B cell (primary cell): ENCODE measurements at regions not wholly inside any gene's neighbourhood (a gene's known extent, or its start where the extent isn't known, plus 50 kb on each side); places are given as distances from the start of the nearest gene placed in this dataset.

ENCODE experiments used
- ATAC-seq: fragments of 200-7000 bp; cut with Tn5 transposase; one replicate; pipeline ENCODE4 v1.10.0; 2021; ENCODE audit warnings: low read depth, mild to moderate bottlenecking, moderate number of reproducible peaks, moderate library complexity
- CTCF ChIA-PET: fragments of 350-600 bp; sonication (Branson Sonifier 250); formaldehyde crosslinking; loops from one replicate; lab custom pipeline; 2021; ENCODE audit warnings: antibody characterized with exemption, inconsistent platforms; lab: Charles Lee
- POLR2A ChIA-PET: fragments of 350-600 bp; sonication (Branson Sonifier 250); formaldehyde crosslinking; loops from one replicate; lab custom pipeline; 2021; ENCODE audit warnings: antibody characterized with exemption; lab: Charles Lee
- DNase-seq: peaks from one replicate; pipeline ENCODE4 v3.0.0; 2013
- H2AFZ ChIP-seq: 2 replicates; pipeline ENCODE4 v1.6.1; 2012; ENCODE audit warnings: mild to moderate bottlenecking, low read depth, low read length; ENCODE audit not compliant: insufficient read depth, poor library complexity, severe bottlenecking
- H3K27ac ChIP-seq, 2 donors: 1 replicate in 1 of 2; 2 replicates in 1 of 2; pipeline ENCODE4 v1.5.1; 2012 to 2013; ENCODE audit warnings: low read length in 2 of 2, mild to moderate bottlenecking in 2 of 2, moderate library complexity in 1 of 2
- H3K27me3 ChIP-seq, 4 experiments: fragments of 200-600 bp in 1 of 4; sonication (generic) in 1 of 4; replicated peaks in 1 of 4; 1 replicate in 2 of 4; 2 replicates in 2 of 4; pipeline versions ENCODE4 v1.6.1 to v1.7.0; 2013 to 2016; ENCODE audit warnings: low read length in 3 of 4, mild to moderate bottlenecking in 2 of 4, mixed read lengths in 1 of 4, moderate library complexity in 1 of 4; ENCODE audit not compliant: insufficient read depth in 4 of 4, control insufficient read depth in 3 of 4; ENCODE audit errors: control extremely low read depth in 1 of 4
- H3K36me3 ChIP-seq, 2 experiments: replicated peaks in 1 of 2; 1 replicate in 1 of 2; 2 replicates in 1 of 2; pipeline versions ENCODE4 v1.6.1 to v1.7.1; 2013; ENCODE audit warnings: low read length in 1 of 2; ENCODE audit not compliant: insufficient read depth in 2 of 2, control insufficient read depth in 1 of 2; ENCODE audit errors: control extremely low read depth in 1 of 2, extremely low read depth in 1 of 2
- H3K4me1 ChIP-seq, 2 donors: fragments of 200-600 bp in 1 of 2; sonication (generic) in 1 of 2; 1 replicate in 1 of 2; 2 replicates in 1 of 2; pipeline versions ENCODE4 v1.5.1 to v1.6.1; 2013 to 2017; ENCODE audit warnings: low read length in 2 of 2; ENCODE audit not compliant: control insufficient read depth in 2 of 2, insufficient read depth in 2 of 2
- H3K4me2 ChIP-seq: replicated peaks from 2 replicates; pipeline ENCODE3; 2012; ENCODE audit warnings: mild to moderate bottlenecking, low read depth, low read length; ENCODE audit not compliant: poor library complexity, severe bottlenecking
- H3K4me3 ChIP-seq, 5 experiments: fragments of 200-600 bp in 1 of 5; sonication (generic) in 1 of 5; 1 replicate in 3 of 5; 2 replicates in 2 of 5; pipeline versions ENCODE4 v1.5.1 to v1.7.0; 2011 to 2016; ENCODE audit warnings: low read length in 4 of 5, mild to moderate bottlenecking in 4 of 5, low read depth in 2 of 5, control low read depth in 1 of 5, moderate library complexity in 1 of 5; ENCODE audit not compliant: insufficient read depth in 1 of 5; ENCODE audit errors: control extremely low read depth in 1 of 5, extremely low read depth in 1 of 5
- H3K79me2 ChIP-seq: fragments of 200-600 bp; sonication (generic); one replicate; pipeline ENCODE4 v1.6.0; 2016; ENCODE audit warnings: low read length; ENCODE audit not compliant: control insufficient read depth, insufficient read depth
- H3K9ac ChIP-seq: fragments of 200-600 bp; sonication (generic); 2 replicates; pipeline ENCODE4 v1.6.1; 2017; ENCODE audit warnings: mild to moderate bottlenecking, low read length, moderate library complexity
- H3K9me3 ChIP-seq, 3 donors: one replicate each; pipeline versions ENCODE4 v1.6.1 to v1.7.1; 2013; ENCODE audit warnings: low read length in 2 of 3; ENCODE audit not compliant: control insufficient read depth in 2 of 3, insufficient read depth in 1 of 3; ENCODE audit errors: control extremely low read depth in 1 of 3
- H4K20me1 ChIP-seq: 2 replicates; pipeline ENCODE4 v1.6.0; 2012; ENCODE audit warnings: mild to moderate bottlenecking, low read length; ENCODE audit not compliant: insufficient read depth, control insufficient read depth, poor library complexity, severe bottlenecking
- H3K27ac Mint-ChIP-seq: one replicate; pipeline ENCODE4 v1.8.0; 2021; ENCODE audit warnings: mixed read lengths
- H3K27me3 Mint-ChIP-seq: one replicate; pipeline ENCODE4 v1.8.0; 2021; ENCODE audit warnings: mixed read lengths
- H3K4me1 Mint-ChIP-seq: one replicate; pipeline ENCODE4 v1.8.0; 2021; ENCODE audit warnings: mixed read lengths
- H3K4me3 Mint-ChIP-seq: one replicate; pipeline ENCODE4 v1.8.0; 2021; ENCODE audit warnings: mixed read lengths
- H3K9me3 Mint-ChIP-seq: one replicate; pipeline ENCODE4 v1.8.0; 2022; ENCODE audit warnings: mixed read lengths; ENCODE audit not compliant: insufficient read depth
- EZH2 ChIP-seq: IDR thresholded peaks from 2 replicates; pipeline ENCODE4 v1.6.1; 2012; ENCODE audit warnings: borderline replicate concordance, low read depth, mild to moderate bottlenecking, moderate library complexity, low read length; ENCODE audit not compliant: insufficient read depth, poor library complexity, severe bottlenecking
- WGBS: methylation state at CpG from one replicate; pipeline ENCODE4 v1.1.5; 2013; ENCODE audit warnings: missing lambda C conversion rate; ENCODE audit not compliant: insufficient coverage; 5-methylcytosine and 5-hydroxymethylcytosine counted together
- intact Hi-C: fragments of 100-400 bp; cut with micrococcal nuclease; formaldehyde crosslinking; loops from one replicate; pipeline ENCODE4 v1.10.0; 2022
- TF ChIP-seq, protein P1 (sequence below): fragments of 200-600 bp; IDR thresholded peaks from one replicate; pipeline ENCODE4 v1.8.0; 2022; ENCODE audit warnings: antibody characterized with exemption, mild to moderate bottlenecking

DNA sequence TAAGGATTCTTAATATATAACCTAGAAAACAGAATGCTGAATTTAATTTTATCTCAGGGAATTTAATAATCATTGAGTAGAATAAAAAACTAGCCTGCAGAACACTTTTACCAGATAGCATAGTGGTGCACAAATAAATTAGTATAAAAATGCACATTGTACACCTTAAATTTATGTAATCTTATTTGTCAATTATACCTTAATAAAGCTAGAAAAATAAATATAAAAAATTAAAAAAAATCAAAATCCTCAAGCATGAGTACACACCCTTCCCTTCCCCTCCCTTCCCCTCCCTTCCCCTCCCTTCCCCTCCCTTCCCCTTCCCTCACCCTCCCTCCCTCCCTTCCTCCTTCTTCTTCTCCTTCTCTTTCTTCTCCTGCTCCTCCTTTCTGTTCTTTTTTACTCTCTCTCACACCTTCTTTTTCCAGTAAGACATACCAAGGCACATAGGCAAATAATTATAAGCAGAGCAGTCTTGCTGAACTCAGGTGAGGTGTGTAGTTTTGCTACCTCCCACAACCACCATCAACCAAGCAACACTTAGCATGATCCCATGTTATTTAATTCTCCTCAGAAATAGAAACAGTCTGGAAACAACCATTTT lies 1395.0 kb downstream of the ZPLD1 start:
- Histone ChIP-seq H3K36me3 (no peaks in the 10 kb centered on the region), H3K9me3 (peaks cover 0 to 1% (median 0%) of the 10 kb centered on the region in 3 donors), H3K27ac (no peak overlapping the region), H3K79me2 (no peaks in the 10 kb centered on the region), H3K4me2 (no peak overlapping the region), H3K27me3 (no peaks in the 10 kb centered on the region), H2AFZ (no peak overlapping the region), H4K20me1 (no peaks in the 10 kb centered on the region), H3K4me3 (no peak overlapping the region), H3K9ac (no peak overlapping the region), H3K4me1 (no peaks in the 10 kb centered on the region)
- ATAC-seq = no peak
- Mint-ChIP-seq H3K4me1 (no peaks in the 10 kb centered on the region), H3K27ac (no peak overlapping the region), H3K9me3 (peaks cover 4% of the 10 kb centered on the region), H3K4me3 (no peak overlapping the region), H3K27me3 (no peaks in the 10 kb centered on the region)
- POLR2A ChIA-PET = no interaction called here
- intact Hi-C loops = no loop called here
- DNase-seq = no peak
- TF ChIP-seq, protein P1, sequence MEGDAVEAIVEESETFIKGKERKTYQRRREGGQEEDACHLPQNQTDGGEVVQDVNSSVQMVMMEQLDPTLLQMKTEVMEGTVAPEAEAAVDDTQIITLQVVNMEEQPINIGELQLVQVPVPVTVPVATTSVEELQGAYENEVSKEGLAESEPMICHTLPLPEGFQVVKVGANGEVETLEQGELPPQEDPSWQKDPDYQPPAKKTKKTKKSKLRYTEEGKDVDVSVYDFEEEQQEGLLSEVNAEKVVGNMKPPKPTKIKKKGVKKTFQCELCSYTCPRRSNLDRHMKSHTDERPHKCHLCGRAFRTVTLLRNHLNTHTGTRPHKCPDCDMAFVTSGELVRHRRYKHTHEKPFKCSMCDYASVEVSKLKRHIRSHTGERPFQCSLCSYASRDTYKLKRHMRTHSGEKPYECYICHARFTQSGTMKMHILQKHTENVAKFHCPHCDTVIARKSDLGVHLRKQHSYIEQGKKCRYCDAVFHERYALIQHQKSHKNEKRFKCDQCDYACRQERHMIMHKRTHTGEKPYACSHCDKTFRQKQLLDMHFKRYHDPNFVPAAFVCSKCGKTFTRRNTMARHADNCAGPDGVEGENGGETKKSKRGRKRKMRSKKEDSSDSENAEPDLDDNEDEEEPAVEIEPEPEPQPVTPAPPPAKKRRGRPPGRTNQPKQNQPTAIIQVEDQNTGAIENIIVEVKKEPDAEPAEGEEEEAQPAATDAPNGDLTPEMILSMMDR = no peak
- no peak for TF ChIP-seq EZH2
- CTCF ChIA-PET = no interaction called here

DNA sequence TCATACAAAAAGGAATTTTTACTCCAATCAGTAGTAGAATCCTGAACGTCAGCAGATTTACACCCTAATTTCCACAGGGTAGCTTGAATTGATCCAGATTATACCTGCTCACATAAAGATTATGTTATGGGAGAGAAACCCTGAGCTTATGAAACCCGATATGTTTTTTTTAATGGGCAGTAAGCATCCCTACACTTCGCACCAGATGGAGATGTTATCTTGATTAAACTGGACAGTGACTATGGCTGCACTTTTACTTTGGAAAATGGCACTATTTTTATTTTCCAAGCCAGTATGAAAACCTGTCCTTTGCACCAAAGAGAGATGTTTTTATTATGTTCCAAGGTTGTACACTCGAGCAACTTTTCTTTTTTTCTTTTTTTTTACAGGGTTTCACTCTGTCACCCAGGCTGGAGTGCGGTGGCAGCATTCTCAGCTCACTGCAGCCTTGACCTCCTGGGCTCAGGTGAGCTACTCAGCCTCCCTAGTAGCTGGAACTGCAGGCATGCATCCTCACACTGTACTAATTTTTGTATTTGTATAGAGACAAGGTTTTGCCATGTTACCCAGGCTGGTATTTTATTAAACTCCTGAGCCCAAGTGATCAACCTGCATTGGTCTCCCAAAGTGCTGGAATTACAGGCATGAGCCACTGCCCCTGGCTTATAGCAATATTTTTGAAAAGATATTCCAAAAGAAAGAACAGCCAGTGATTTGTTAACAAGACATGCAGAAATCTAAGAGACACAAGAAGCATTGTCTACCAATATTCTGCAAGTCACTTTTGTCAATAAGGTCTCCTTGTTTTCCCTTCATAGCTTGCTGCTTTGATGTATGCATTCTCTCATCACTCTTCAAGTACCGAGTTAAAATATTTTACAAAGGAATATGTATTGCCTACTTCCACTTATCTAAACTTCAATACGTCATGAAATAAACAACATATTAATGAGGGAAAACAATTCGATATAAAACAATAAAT lies 1412.6 kb downstream of the ZPLD1 start:
- intact Hi-C loops = no loop called here
- no peak overlapping the region for H3K4me3 Mint-ChIP-seq
- TF ChIP-seq, protein P1 = no peak
- no peak for TF ChIP-seq EZH2
- no peak overlapping the region for H3K27ac ChIP-seq
- H3K27me3 ChIP-seq = no peaks in the 10 kb centered on the region
- no peak overlapping the region for H3K9ac ChIP-seq
- H2AFZ ChIP-seq = no peak overlapping the region
- H3K27ac Mint-ChIP-seq = no peak overlapping the region
- H3K9me3 ChIP-seq = no peaks in the 10 kb centered on the region
- no peak overlapping the region for H3K4me3 ChIP-seq
- no peaks in the 10 kb centered on the region for H3K9me3 Mint-ChIP-seq
- H3K4me2 ChIP-seq = no peak overlapping the region
- no peaks in the 10 kb centered on the region for H3K27me3 Mint-ChIP-seq
- H3K36me3 ChIP-seq = no peaks in the 10 kb centered on the region
- WGBS = 100% methylated on average over 2 of the region's 8 CpGs
- no peaks in the 10 kb centered on the region for H3K79me2 ChIP-seq
- H3K4me1 Mint-ChIP-seq = no peaks in the 10 kb centered on the region
- ChIA-PET CTCF (no interaction called here), POLR2A (no interaction called here)
- no peaks in the 10 kb centered on the region for H4K20me1 ChIP-seq
- DNase-seq (no peak), ATAC-seq (no peak)
- H3K4me1 ChIP-seq = no peaks in the 10 kb centered on the region
